Esophagus muscularis mucosa (tissue), 4 donors: ENCODE measurements at regions not wholly inside any gene's neighbourhood (a gene's known extent, or its start where the extent isn't known, plus 50 kb on each side); places are given as distances from the start of the nearest gene placed in this dataset.
A peak's percentile ranks its signal among the peaks of the same experiment; 100 is the strongest.

Experiments used
- DNase-seq: peaks from one replicate; pipeline ENCODE4 v3.0.0-alpha.2; 2017; ENCODE audit errors: extremely low spot score
- H3K27ac ChIP-seq, 4 donors: fragments of 200-600 bp; sonication (generic); replicated peaks in 1 of 4; 1 replicate in 3 of 4; 2 replicates in 1 of 4; pipeline ENCODE4 v1.5.1; 2016 to 2019; ENCODE audit warnings: mild to moderate bottlenecking in 1 of 4
- H3K27me3 ChIP-seq, 4 donors: fragments of 200-600 bp; sonication (generic); one replicate each; pipeline versions ENCODE4 v1.5.1 to v1.6.0; 2016 to 2019
- H3K36me3 ChIP-seq, 4 donors: fragments of 200-600 bp; sonication (generic); one replicate each; pipeline ENCODE4 v1.5.1; 2016 to 2019
- H3K4me1 ChIP-seq, 4 donors: fragments of 200-600 bp; sonication (generic); one replicate each; pipeline ENCODE4 v1.5.1; 2016 to 2019
- H3K4me3 ChIP-seq, 4 donors: fragments of 200-600 bp; sonication (generic); 1 replicate in 2 of 4; 2 replicates in 2 of 4; pipeline ENCODE4 v1.5.1; 2016 to 2019; ENCODE audit warnings: mild to moderate bottlenecking in 4 of 4, moderate library complexity in 1 of 4
- H3K9me3 ChIP-seq, 4 donors: fragments of 200-600 bp; sonication (generic); 1 replicate in 3 of 4; 2 replicates in 1 of 4; pipeline ENCODE4 v1.5.1; 2016 to 2019
- CTCF ChIP-seq, 3 experiments: fragments of 200-600 bp in 2 of 3; fragments of 450-650 bp in 1 of 3; sonication (generic) in 2 of 3; IDR thresholded peaks; one replicate each; pipeline ENCODE4 v1.5.1; 2017 to 2019; ENCODE audit warnings: antibody characterized with exemption in 3 of 3, mild to moderate bottlenecking in 2 of 3, moderate library complexity in 1 of 3
- EP300 ChIP-seq: sonication (generic); formaldehyde crosslinking; IDR thresholded peaks from one replicate; pipeline ENCODE4 v1.6.1; 2017; ENCODE audit warnings: antibody characterized with exemption
- POLR2A ChIP-seq: fragments of 450-650 bp; IDR thresholded peaks from one replicate; pipeline ENCODE4 v1.6.1; 2017; ENCODE audit warnings: antibody characterized with exemption, moderate library complexity, mild to moderate bottlenecking, low read depth
- POLR2AphosphoS5 ChIP-seq, 2 donors: sonication (generic); formaldehyde crosslinking; IDR thresholded peaks; one replicate each; pipeline ENCODE4 v1.6.1; 2017; ENCODE audit warnings: antibody characterized with exemption in 2 of 2
- WGBS: methylation state at CpG from one replicate; pipeline ENCODE4 v1.1.5; 2018; 5-methylcytosine and 5-hydroxymethylcytosine counted together
- intact Hi-C: fragments of 100-400 bp; cut with DNase I; formaldehyde crosslinking; loops from one replicate; pipeline ENCODE4 v1.15.1; 2023

GRCh38 chr2:898319-898718, 52.3 kb upstream of the SNTG2 start:
- H3K4me1 ChIP-seq = no peaks in the 10 kb centered on the region
- peaks cover 0 to 9% (median 0%) of the 10 kb centered on the region in 4 donors for H3K27me3 ChIP-seq
- peaks cover 4 to 32% (median 20%) of the 10 kb centered on the region in 4 donors for H3K9me3 ChIP-seq
- no peak overlapping the region for H3K4me3 ChIP-seq
- H3K36me3 ChIP-seq = no peaks in the 10 kb centered on the region
- TF ChIP-seq POLR2A (no peak), EP300 (no peak), POLR2AphosphoS5 (IDR thresholded peaks at IDR 0.05) (no peak), CTCF (IDR thresholded peaks at IDR 0.05) (no peak)
- DNase-seq = peak; percentile 68
- no peak overlapping the region for H3K27ac ChIP-seq
- 67% methylated on average over 2 of the region's 2 CpGs for WGBS
- intact Hi-C loops = no loop called here

GRCh38 chr2:897091-897490, 53.6 kb upstream of the SNTG2 start:
- Histone ChIP-seq H3K36me3 (no peaks in the 10 kb centered on the region), H3K4me1 (no peaks in the 10 kb centered on the region), H3K27ac (no peak overlapping the region), H3K27me3 (peaks cover 0 to 21% (median 0%) of the 10 kb centered on the region in 4 donors), H3K9me3 (peaks cover 4 to 24% (median 20%) of the 10 kb centered on the region in 4 donors), H3K4me3 (no peak overlapping the region)
- TF ChIP-seq POLR2AphosphoS5 (IDR thresholded peaks at IDR 0.05) = no peak
- no peak for TF ChIP-seq CTCF (IDR thresholded peaks at IDR 0.05)
- WGBS = 80% methylated on average over 1 of the region's 2 CpGs
- no peak for DNase-seq
- intact Hi-C loops = no loop called here

- 49% methylated on average over 7 of the region's 7 CpGs for WGBS
- no peaks in the 10 kb centered on the region for H3K36me3 ChIP-seq
- no peak overlapping the region for H3K27ac ChIP-seq
- H3K9me3 ChIP-seq = peaks cover 4 to 24% (median 15%) of the 10 kb centered on the region in 4 donors
- intact Hi-C loops = no loop called here
- no peaks in the 10 kb centered on the region for H3K4me1 ChIP-seq
- no peak for TF ChIP-seq POLR2A
- no peak for TF ChIP-seq POLR2AphosphoS5 (IDR thresholded peaks at IDR 0.05)
- TF ChIP-seq EP300 = no peak
- TF ChIP-seq CTCF (IDR thresholded peaks at IDR 0.05) = no peak
- DNase-seq = peak; percentile 70
- H3K4me3 ChIP-seq = no peak overlapping the region
- H3K27me3 ChIP-seq = peaks cover 0 to 31% (median 0%) of the 10 kb centered on the region in 4 donors
Measured at GRCh38 chr2:893311-893710, 57.3 kb upstream of the SNTG2 start.

- intact Hi-C loops = no loop called here
- WGBS = 85% methylated on average over 10 of the region's 13 CpGs
- H3K9me3 ChIP-seq = peaks cover 4 to 24% (median 15%) of the 10 kb centered on the region in 4 donors
- no peaks in the 10 kb centered on the region for H3K4me1 ChIP-seq
- no peak for TF ChIP-seq EP300
- TF ChIP-seq CTCF (IDR thresholded peaks at IDR 0.05) = no peak
- no peak for TF ChIP-seq POLR2A
- no peak for TF ChIP-seq POLR2AphosphoS5 (IDR thresholded peaks at IDR 0.05)
- H3K4me3 ChIP-seq = no peak overlapping the region
- peaks cover 0 to 31% (median 0%) of the 10 kb centered on the region in 4 donors for H3K27me3 ChIP-seq
- H3K27ac ChIP-seq = no peak overlapping the region
- DNase-seq = no peak
- H3K36me3 ChIP-seq = no peaks in the 10 kb centered on the region
Measured at GRCh38 chr2:892892-893291, 57.8 kb upstream of the SNTG2 start.

- H3K27me3 ChIP-seq = peaks cover 0 to 34% (median 0%) of the 10 kb centered on the region in 4 donors
- H3K9me3 ChIP-seq = peaks cover 4 to 21% (median 15%) of the 10 kb centered on the region in 4 donors
- intact Hi-C loops = no loop called here
- no peak overlapping the region for H3K4me3 ChIP-seq
- DNase-seq = no peak
- TF ChIP-seq EP300 (no peak), CTCF (IDR thresholded peaks at IDR 0.05) (no peak), POLR2AphosphoS5 (IDR thresholded peaks at IDR 0.05) (no peak), POLR2A (no peak)
- no peak overlapping the region for H3K27ac ChIP-seq
- WGBS = 80% methylated on average over 11 of the region's 11 CpGs
- no peaks in the 10 kb centered on the region for H3K36me3 ChIP-seq
- H3K4me1 ChIP-seq = no peaks in the 10 kb centered on the region
Measured at GRCh38 chr2:892401-892800, 58.2 kb upstream of the SNTG2 start.
